Dedifferentiated amniotic fluid mesenchymal stem cell (primary cell): ENCODE measurements at regions not wholly inside any gene's neighbourhood (a gene's known extent, or its start where the extent isn't known, plus 50 kb on each side); places are given as distances from the start of the nearest gene placed in this dataset.
"Not testable (repeated sequence)": the region's sequence is repeated elsewhere in the genome, so short reads cannot be mapped to it uniquely, and the experiment has no call there.

Experiments used
- DNase-seq: peaks from one replicate; pipeline ENCODE4 v3.0.0-alpha.2; 2016; ENCODE audit errors: extremely low spot score

GRCh38 chr2:128645631-128646030 is 327.0 kb upstream of the HS6ST1 start:
- DNase-seq, result no peak

GRCh38 chr2:128646091-128646490 is 327.4 kb upstream of the HS6ST1 start:
- no peak for DNase-seq

GRCh38 chr2:128646691-128647090 is 328.0 kb upstream of the HS6ST1 start:
- DNase-seq, result no peak

GRCh38 chr2:128651000-128651399 is 332.3 kb upstream of the HS6ST1 start:
- DNase-seq, result no peak

GRCh38 chr2:128654408-128654807 is 335.7 kb upstream of the HS6ST1 start:
- DNase-seq, result no peak

GRCh38 chr2:128660836-128661235 is 342.2 kb upstream of the HS6ST1 start:
- no peak for DNase-seq

- DNase-seq, result no peak
These were observed 342.6 kb upstream of the HS6ST1 start for GRCh38 chr2:128661311-128661710.

GRCh38 chr2:128662051-128662471 is 343.4 kb upstream of the HS6ST1 start:
- DNase-seq, result no peak

GRCh38 chr2:128663371-128664050 is 344.8 kb upstream of the HS6ST1 start:
- DNase-seq, result no peak

GRCh38 chr2:128664499-128664971 is 345.9 kb upstream of the HS6ST1 start:
- no peak for DNase-seq

GRCh38 chr2:128665113-128665512 is 346.4 kb upstream of the HS6ST1 start:
- no peak for DNase-seq

- no peak for DNase-seq
These were observed 347.9 kb upstream of the HS6ST1 start for GRCh38 chr2:128666596-128666995.

GRCh38 chr2:128667391-128667790 is 348.7 kb upstream of the HS6ST1 start:
- no peak for DNase-seq

- no peak for DNase-seq
These were observed 350.3 kb upstream of the HS6ST1 start for GRCh38 chr2:128668946-128669345.

GRCh38 chr2:128670066-128670465 is 351.4 kb upstream of the HS6ST1 start:
- no peak for DNase-seq

- DNase-seq, result not testable (repeated sequence)
These were observed 353.5 kb upstream of the HS6ST1 start for GRCh38 chr2:128671981-128672757.

- DNase-seq, result not testable (repeated sequence)
These were observed 361.0 kb upstream of the HS6ST1 start for GRCh38 chr2:128679680-128680079.

GRCh38 chr2:128681507-128681906 is 362.8 kb upstream of the HS6ST1 start:
- no peak for DNase-seq

GRCh38 chr2:128682266-128682665 is 363.6 kb upstream of the HS6ST1 start:
- DNase-seq, result no peak

- DNase-seq, result no peak
These were observed 364.1 kb upstream of the HS6ST1 start for GRCh38 chr2:128682729-128683284.

GRCh38 chr2:128684523-128684922 is 365.9 kb upstream of the HS6ST1 start:
- DNase-seq, result no peak

- no peak for DNase-seq
These were observed 367.3 kb upstream of the HS6ST1 start for GRCh38 chr2:128685841-128686496.
